SK-N-SH (cell line): ENCODE measurements at regions not wholly inside any gene's neighbourhood (a gene's known extent, or its start where the extent isn't known, plus 50 kb on each side); places are given as distances from the start of the nearest gene placed in this dataset.

Source experiments
- CTCF ChIA-PET: fragments of 300-600, 350-600 bp; formaldehyde crosslinking; extraction: SDS; loops from one replicate; lab custom pipeline; 2021; lab: Yijun Ruan, JAX
- POLR2A ChIA-PET: fragments of 350-600 bp; sonication (Branson Sonifier 250); formaldehyde crosslinking; extraction: SDS; loops from one replicate; lab custom pipeline; 2020; ENCODE audit warnings: antibody characterized with exemption, inconsistent platforms; lab: Yijun Ruan, JAX
- DNase-seq: peaks from one replicate; pipeline ENCODE4 v3.0.0; 2012
- H2AFZ ChIP-seq: fragments of 200-600 bp; sonication (generic); 2 replicates; pipeline ENCODE4 v1.8.1; 2016; ENCODE audit warnings: antibody characterized with exemption, mild to moderate bottlenecking, low read depth
- H3F3A ChIP-seq: fragments of 200-600 bp; sonication (generic); replicated peaks from 2 replicates; pipeline ENCODE3; 2016; ENCODE audit warnings: antibody characterized with exemption, mild to moderate bottlenecking; ENCODE audit not compliant: insufficient read depth
- H3K27ac ChIP-seq, 2 experiments: fragments of 200-500 bp in 1 of 2; fragments of 200-600 bp in 1 of 2; sonication (Bioruptor generic) in 1 of 2; sonication (generic), shearing (Covaris generic) in 1 of 2; 2 replicates each; pipeline versions ENCODE4 v1.5.1 to v1.6.1; 2014 to 2016; ENCODE audit warnings: low read depth in 2 of 2, inconsistent platforms in 1 of 2, low read length in 1 of 2, mild to moderate bottlenecking in 1 of 2, mixed read lengths in 1 of 2
- H3K27me3 ChIP-seq: fragments of 200-600 bp; sonication (generic), shearing (Covaris generic); 2 replicates; pipeline ENCODE4 v1.6.1; 2016; ENCODE audit warnings: mixed run types; ENCODE audit not compliant: insufficient read depth
- H3K36me3 ChIP-seq, 2 experiments: fragments of 200-500 bp in 1 of 2; fragments of 200-600 bp in 1 of 2; sonication (Bioruptor generic) in 1 of 2; sonication (generic) in 1 of 2; replicated peaks in 1 of 2; 2 replicates each; pipeline versions ENCODE3 to v1.5.1; 2014 to 2016; ENCODE audit warnings: low read length in 1 of 2, mild to moderate bottlenecking in 1 of 2; ENCODE audit not compliant: insufficient read depth in 2 of 2, control insufficient read depth in 1 of 2
- H3K4me1 ChIP-seq, 2 experiments: fragments of 200-500 bp in 1 of 2; fragments of 200-600 bp in 1 of 2; sonication (Bioruptor generic) in 1 of 2; sonication (generic), shearing (Covaris generic) in 1 of 2; 2 replicates each; pipeline versions ENCODE4 v1.5.1 to v1.6.1; 2014 to 2016; ENCODE audit warnings: low read depth in 1 of 2, low read length in 1 of 2, mixed run types in 1 of 2; ENCODE audit not compliant: insufficient read depth in 2 of 2, control insufficient read depth in 1 of 2
- H3K4me2 ChIP-seq: fragments of 200-600 bp; sonication (generic), shearing (Covaris generic); 2 replicates; pipeline ENCODE4 v1.6.1; 2017; ENCODE audit warnings: mixed run types
- H3K4me3 ChIP-seq, 2 experiments: fragments of 200-500 bp in 1 of 2; fragments of 200-600 bp in 1 of 2; sonication (Bioruptor generic) in 1 of 2; sonication (generic), shearing (Covaris generic) in 1 of 2; 2 replicates each; pipeline versions ENCODE4 v1.5.1 to v1.8.1; 2014 to 2016; ENCODE audit warnings: low read depth in 2 of 2, inconsistent platforms in 1 of 2, low read length in 1 of 2, mild to moderate bottlenecking in 1 of 2, mixed read lengths in 1 of 2, moderate library complexity in 1 of 2
- H3K79me2 ChIP-seq: fragments of 200-600 bp; sonication (generic); 2 replicates; pipeline ENCODE4 v1.8.1; 2017; ENCODE audit warnings: mild to moderate bottlenecking; ENCODE audit not compliant: insufficient read depth
- H3K9ac ChIP-seq: fragments of 200-600 bp; sonication (generic); 2 replicates; pipeline ENCODE4 v1.6.1; 2017; ENCODE audit warnings: mixed run types
- H3K9me2 ChIP-seq: fragments of 200-600 bp; sonication (generic); 2 replicates; pipeline ENCODE4 v1.6.1; 2017; ENCODE audit warnings: mixed run types
- H3K9me3 ChIP-seq: fragments of 200-600 bp; sonication (generic); 2 replicates; pipeline ENCODE4 v1.6.1; 2017; ENCODE audit warnings: mixed run types, mild to moderate bottlenecking, moderate library complexity
- H4K20me1 ChIP-seq: fragments of 200-600 bp; sonication (generic); 2 replicates; pipeline ENCODE4 v1.6.1; 2017; ENCODE audit warnings: mild to moderate bottlenecking, mixed run types; ENCODE audit not compliant: insufficient read depth
- CHD2 ChIP-seq: fragments of 150-350 bp; IDR thresholded peaks from 2 replicates; pipeline ENCODE4 v1.6.1; 2018; ENCODE audit warnings: low read length; ENCODE audit not compliant: partially characterized antibody
- EP300 ChIP-seq, 2 experiments: IDR thresholded peaks; 2 replicates each; pipeline versions ENCODE4 v1.4.0 to v1.6.1; 2012; ENCODE audit warnings: borderline replicate concordance in 1 of 2, low read depth in 1 of 2, low read length in 1 of 2
- FOSL2 ChIP-seq: IDR thresholded peaks from 2 replicates; pipeline ENCODE4 v1.4.0; 2012; ENCODE audit warnings: low read depth, mild to moderate bottlenecking, moderate library complexity, borderline replicate concordance
- FOXJ3 ChIP-seq: sonication (generic); formaldehyde crosslinking; IDR thresholded peaks from 2 replicates; pipeline ENCODE4 v1.5.1; 2020; ENCODE audit warnings: mild to moderate bottlenecking, missing genetic modification reagents
- GATA2 ChIP-seq: sonication (generic); formaldehyde crosslinking; IDR thresholded peaks from 2 replicates; pipeline ENCODE4 v1.5.0; 2020; ENCODE audit warnings: mild to moderate bottlenecking, missing genetic modification reagents
- MEF2A ChIP-seq: IDR thresholded peaks from 2 replicates; pipeline ENCODE4 v1.4.0; 2012; ENCODE audit warnings: low read depth, borderline replicate concordance
- MXI1 ChIP-seq: IDR thresholded peaks from 2 replicates; pipeline ENCODE4 v1.6.1; 2012; ENCODE audit warnings: mild to moderate bottlenecking, low read depth, low read length, improper control_type of control experiment
- NFIC ChIP-seq: IDR thresholded peaks from 2 replicates; pipeline ENCODE4 v1.4.0; 2012; ENCODE audit warnings: borderline replicate concordance
- RAD21 ChIP-seq: IDR thresholded peaks from 2 replicates; pipeline ENCODE4 v1.6.1; 2012; ENCODE audit warnings: mild to moderate bottlenecking, low read length
- RCOR1 ChIP-seq: fragments of 150-350 bp; IDR thresholded peaks from 2 replicates; pipeline ENCODE4 v1.6.1; 2017; ENCODE audit warnings: antibody characterized with exemption, low read length
- RFX5 ChIP-seq: IDR thresholded peaks from 2 replicates; pipeline ENCODE4 v1.6.1; 2012; ENCODE audit warnings: mild to moderate bottlenecking, improper control_type of control experiment, low read length
- SMC3 ChIP-seq: IDR thresholded peaks from 2 replicates; pipeline ENCODE4 v1.6.1; 2012; ENCODE audit warnings: low read depth, low read length, improper control_type of control experiment
- TAF1 ChIP-seq: IDR thresholded peaks from 2 replicates; pipeline ENCODE4 v1.6.1; 2012; ENCODE audit warnings: low read depth, mild to moderate bottlenecking, low read length, moderate library complexity, borderline replicate concordance
- TCF12 ChIP-seq: IDR thresholded peaks from 2 replicates; pipeline ENCODE4 v1.4.0; 2012
- TEAD4 ChIP-seq: IDR thresholded peaks from 2 replicates; pipeline ENCODE4 v1.4.0; 2012; ENCODE audit warnings: mild to moderate bottlenecking, borderline replicate concordance; ENCODE audit not compliant: insufficient read depth
- YY1 ChIP-seq: IDR thresholded peaks from 2 replicates; pipeline ENCODE4 v1.4.0; 2012; ENCODE audit warnings: low read depth, mild to moderate bottlenecking
- WGBS: methylation state at CpG from one replicate; pipeline ENCODE4 v1.1.6; 2017; ENCODE audit warnings: low lambda C conversion rate; 5-methylcytosine and 5-hydroxymethylcytosine counted together
- TF ChIP-seq, protein P1 (sequence below): fragments of 150-350 bp; IDR thresholded peaks from 2 replicates; pipeline ENCODE4 v1.6.1; 2016; ENCODE audit warnings: mild to moderate bottlenecking, low read depth, low read length
- TF ChIP-seq, protein P2 (sequence below): IDR thresholded peaks from 2 replicates; pipeline ENCODE4; 2012

DNA sequence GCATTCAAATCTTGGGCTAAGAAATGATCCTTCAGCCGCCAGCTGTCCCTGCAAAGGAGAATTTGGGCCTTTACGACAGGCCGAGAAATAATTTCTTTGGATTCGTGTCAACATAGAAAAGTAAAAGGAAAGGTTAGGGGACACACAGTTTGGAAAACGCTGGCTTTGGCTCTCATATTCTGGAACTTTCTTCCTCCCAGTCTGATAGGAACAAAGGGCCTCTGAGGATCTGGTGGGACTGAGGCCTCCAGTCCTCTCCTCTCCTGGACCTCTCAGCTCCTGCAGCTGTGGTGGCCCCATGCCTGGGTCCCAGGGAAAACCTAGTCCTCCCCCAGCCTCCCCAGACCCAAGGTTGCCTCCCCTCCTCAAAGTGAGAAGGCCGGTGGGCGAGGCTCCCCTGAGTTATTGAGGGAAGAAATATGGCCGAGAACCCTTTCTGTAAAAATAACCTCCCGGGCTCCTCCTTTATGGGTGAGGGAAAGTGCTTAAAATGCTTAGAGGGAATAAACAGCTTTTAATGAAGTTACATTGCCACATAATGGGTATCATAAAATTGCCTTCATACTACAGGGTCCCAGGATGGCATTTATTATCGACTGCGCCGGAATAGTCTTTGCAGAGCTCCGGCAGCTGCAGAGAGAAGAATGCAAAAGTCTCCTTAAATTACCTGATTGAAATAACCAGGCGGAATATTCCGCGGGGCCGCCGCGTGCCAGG, 188.3 kb downstream of the PHETA1 start:
- TF ChIP-seq YY1 (no peak), RCOR1 (no peak)
- TF ChIP-seq, all 33 proteins: peak for 0

GRCh38 chr12:111178181-111179081, 190.5 kb downstream of the PHETA1 start:
- peaks cover 9% of the 10 kb centered on the region; the same call in 1 of the 2 replicates for H3K27me3 ChIP-seq

More for the DNA sequence above, 188.3 kb downstream of the PHETA1 start:
- ChIA-PET CTCF (interaction anchor here (0.7 to 4.1 kb wide), 11 partner anchors 9 to 147 kb away, joined by 3 to 19 read pairs (median 4); no protein-coding TSS in a partner anchor), POLR2A (interaction anchor here (1.0 to 1.2 kb wide), 2 partner anchors 30 to 95 kb away, joined by 3 to 4 read pairs; no protein-coding TSS in a partner anchor)
- H3K4me2 ChIP-seq: no peak overlapping the region
- H3K79me2 ChIP-seq: no peaks in the 10 kb centered on the region
- no peak overlapping the region; a peak in 1 of 4 replicates for H3K4me3 ChIP-seq
- peak overlapping the region in 1 of 2 experiments; percentile 99; a peak in 3 of 4 replicates for H3K27ac ChIP-seq
- H2AFZ ChIP-seq: no peak overlapping the region
- no peaks in the 10 kb centered on the region for H3F3A ChIP-seq
- H3K9ac ChIP-seq: no peak overlapping the region
- no peaks in the 10 kb centered on the region for H3K9me2 ChIP-seq
- peaks cover 9% of the 10 kb centered on the region; the same call in 1 of the 2 replicates for H3K27me3 ChIP-seq
- 34% methylated on average over 19 of the region's 19 CpGs for WGBS
- H3K36me3 ChIP-seq: no peaks in the 10 kb centered on the region
- peaks cover 4 to 79% of the 10 kb centered on the region in 2 experiments; a peak in 3 of 4 replicates for H3K4me1 ChIP-seq
- no peaks in the 10 kb centered on the region for H4K20me1 ChIP-seq
- no peak for DNase-seq
- no peaks in the 10 kb centered on the region for H3K9me3 ChIP-seq

More at GRCh38 chr12:111178181-111179081, 190.5 kb downstream of the PHETA1 start:
- ChIA-PET POLR2A (interaction anchor here (1.7 kb wide), 1 partner anchor 32 kb away, joined by 6 read pairs; no protein-coding TSS in a partner anchor), CTCF (interaction anchor here (1.0 to 2.0 kb wide), 10 partner anchors 12 to 154 kb away, joined by 3 to 6 read pairs (median 4); no protein-coding TSS in a partner anchor)
- H3K9ac ChIP-seq: no peak overlapping the region
- no peaks in the 10 kb centered on the region for H4K20me1 ChIP-seq
- H3K9me3 ChIP-seq: no peaks in the 10 kb centered on the region
- no peaks in the 10 kb centered on the region for H3K36me3 ChIP-seq
- H3K79me2 ChIP-seq: no peaks in the 10 kb centered on the region
- H3K4me2 ChIP-seq: no peak overlapping the region
- DNase-seq: peak; percentile 79
- 11% methylated on average over 18 of the region's 18 CpGs for WGBS
- TF ChIP-seq SMC3: peak; percentile 20; the same call in 1 of the 2 replicates
- TF ChIP-seq, protein P1, sequence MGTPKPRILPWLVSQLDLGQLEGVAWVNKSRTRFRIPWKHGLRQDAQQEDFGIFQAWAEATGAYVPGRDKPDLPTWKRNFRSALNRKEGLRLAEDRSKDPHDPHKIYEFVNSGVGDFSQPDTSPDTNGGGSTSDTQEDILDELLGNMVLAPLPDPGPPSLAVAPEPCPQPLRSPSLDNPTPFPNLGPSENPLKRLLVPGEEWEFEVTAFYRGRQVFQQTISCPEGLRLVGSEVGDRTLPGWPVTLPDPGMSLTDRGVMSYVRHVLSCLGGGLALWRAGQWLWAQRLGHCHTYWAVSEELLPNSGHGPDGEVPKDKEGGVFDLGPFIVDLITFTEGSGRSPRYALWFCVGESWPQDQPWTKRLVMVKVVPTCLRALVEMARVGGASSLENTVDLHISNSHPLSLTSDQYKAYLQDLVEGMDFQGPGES: no peak
- TF ChIP-seq TCF12: peak; percentile 44
- TF ChIP-seq MEF2A: no peak
- peak; percentile 69 for TF ChIP-seq FOXJ3 (CRISPR knock-in tag)
- TF ChIP-seq FOSL2: no peak
- TF ChIP-seq RAD21: peak; percentile 28
- peak; percentile 86 for TF ChIP-seq GATA2 (CRISPR knock-in tag)
- TF ChIP-seq MXI1: peak; percentile 48
- TF ChIP-seq, protein P2, sequence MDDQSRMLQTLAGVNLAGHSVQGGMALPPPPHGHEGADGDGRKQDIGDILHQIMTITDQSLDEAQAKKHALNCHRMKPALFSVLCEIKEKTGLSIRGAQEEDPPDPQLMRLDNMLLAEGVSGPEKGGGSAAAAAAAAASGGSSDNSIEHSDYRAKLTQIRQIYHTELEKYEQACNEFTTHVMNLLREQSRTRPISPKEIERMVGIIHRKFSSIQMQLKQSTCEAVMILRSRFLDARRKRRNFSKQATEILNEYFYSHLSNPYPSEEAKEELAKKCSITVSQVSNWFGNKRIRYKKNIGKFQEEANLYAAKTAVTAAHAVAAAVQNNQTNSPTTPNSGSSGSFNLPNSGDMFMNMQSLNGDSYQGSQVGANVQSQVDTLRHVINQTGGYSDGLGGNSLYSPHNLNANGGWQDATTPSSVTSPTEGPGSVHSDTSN: peak; percentile 16; the same call in 1 of the 2 replicates
- peak; percentile 2; the same call in 1 of the 2 replicates for TF ChIP-seq NFIC
- TF ChIP-seq EP300 (IDR thresholded peaks at IDR 0.05; ENCODE audit: borderline replicate concordance in 1 of 2, low read depth in 1 of 2, low read length in 1 of 2): peak in 1 of 2 experiments; percentile 93; a peak in 2 of 4 replicates
- peak; percentile 21 for TF ChIP-seq CHD2
- TF ChIP-seq TAF1: no peak
- TF ChIP-seq RCOR1: peak; percentile 66
- TF ChIP-seq TEAD4: no peak; the same call in 1 of the 2 replicates
- no peak for TF ChIP-seq RFX5
- peak overlapping the region in 1 of 2 experiments; percentile 99; a peak in 2 of 4 replicates for H3K27ac ChIP-seq
- H3K4me1 ChIP-seq: peaks cover 4 to 80% of the 10 kb centered on the region in 2 experiments; a peak in 3 of 4 replicates
- no peak overlapping the region for H3K4me3 ChIP-seq
- H3K9me2 ChIP-seq: no peaks in the 10 kb centered on the region
- H2AFZ ChIP-seq: no peak overlapping the region
- no peaks in the 10 kb centered on the region for H3F3A ChIP-seq
